NCI-H2171 (cell line): ENCODE measurements at regions not wholly inside any gene's neighbourhood (a gene's known extent, or its start where the extent isn't known, plus 50 kb on each side); places are given as distances from the start of the nearest gene placed in this dataset.

ENCODE experiments used
- DNase-seq: peaks from one replicate; lab custom pipeline; 2025; lab: John Stamatoyannopoulos, UW

GRCh38 chr11:45724153-45724552 lies 58.7 kb upstream of the CHST1 start:
- DNase-seq: peak; percentile 95

DNA sequence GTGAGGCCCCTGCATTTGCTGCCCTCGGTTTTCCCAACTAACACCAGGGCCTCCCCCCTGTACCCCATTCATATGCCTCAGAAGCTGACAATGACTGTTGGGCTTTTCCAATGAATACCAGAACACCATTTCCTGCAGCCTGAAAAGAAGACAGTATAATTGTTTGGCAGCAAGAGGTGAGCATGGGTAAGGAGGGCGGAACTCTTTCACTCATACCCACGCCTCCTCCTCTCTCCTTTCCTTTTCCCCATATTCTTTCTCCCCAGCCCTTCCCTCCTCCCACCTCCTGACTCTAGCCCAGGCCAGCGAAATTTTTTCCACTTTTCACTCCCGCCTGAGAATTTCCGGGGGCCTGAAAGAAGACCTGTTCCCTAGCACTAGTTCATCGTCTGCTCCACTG lies 58.0 kb upstream of the CHST1 start:
- no peak for DNase-seq

GRCh38 chr11:45722144-45722543 lies 56.7 kb upstream of the CHST1 start:
- DNase-seq: no peak

DNA sequence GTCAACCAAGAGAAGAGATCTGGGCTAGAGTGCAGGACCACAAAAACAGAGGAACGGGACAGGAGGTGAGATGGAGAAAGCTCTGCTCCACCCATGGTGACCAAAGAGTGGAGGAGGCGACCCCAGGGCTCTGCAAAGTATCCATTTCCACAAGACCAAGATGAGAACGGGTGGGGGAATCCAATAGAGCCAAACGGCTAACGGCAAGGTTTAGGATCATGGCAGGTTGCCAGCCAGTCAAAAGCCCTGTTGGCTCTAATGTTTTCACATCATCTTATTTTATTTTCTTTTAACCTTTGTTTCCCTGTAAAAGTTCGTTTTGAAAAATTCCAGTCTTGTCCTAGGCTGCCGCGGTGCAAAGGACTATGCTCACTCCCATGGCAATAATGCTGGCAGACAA lies 52.1 kb upstream of the CHST1 start:
- no peak for DNase-seq

GRCh38 chr11:45715418-45715817 lies 50.0 kb upstream of the CHST1 start:
- peak; percentile 59 for DNase-seq
